ENCODE measurements at regions not wholly inside any gene's neighbourhood (a gene's known extent, or its start where the extent isn't known, plus 50 kb on each side); places are given as distances from the start of the nearest gene placed in this dataset.

DNA sequence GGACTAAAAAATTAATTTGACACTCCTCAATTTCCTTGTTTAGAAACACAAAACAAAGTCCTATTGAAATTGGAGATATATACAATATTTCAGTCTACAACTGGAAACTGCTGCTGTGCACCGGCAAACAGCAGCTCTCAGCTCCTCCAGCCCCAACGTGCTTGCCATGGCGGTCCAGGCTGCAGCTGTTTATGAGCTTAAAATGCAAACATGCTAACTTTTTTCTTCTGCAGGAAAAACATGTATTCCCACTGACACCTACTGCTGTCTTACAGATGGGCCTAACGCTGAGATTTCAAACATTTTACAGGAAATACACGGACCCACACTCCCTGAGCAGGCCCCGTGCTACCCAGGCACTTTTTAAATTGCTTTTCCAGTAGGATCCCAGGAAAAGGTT, 195.5 kb downstream of the BCL11A start (continued):
- TF ChIP-seq KDM4A (IDR thresholded peaks at IDR 0.05; ENCODE audit: low read depth, low read length, severe bottlenecking) (no peak), FOSL1 (IDR thresholded peaks at IDR 0.05; ENCODE audit: insufficient read depth, low read depth, low read length) (no peak), ASH2L (IDR thresholded peaks at IDR 0.05; ENCODE audit: low read length) (no peak), CBX5 (IDR thresholded peaks at IDR 0.05; ENCODE audit: low read depth, low read length) (no peak), EGR1 (IDR thresholded peaks at IDR 0.05; ENCODE audit: borderline replicate concordance, low read depth, low read length) (no peak), CHD1 (IDR thresholded peaks at IDR 0.05; ENCODE audit: low read depth, low read length) (no peak), KDM5A (IDR thresholded peaks at IDR 0.05; ENCODE audit: low read length) (no peak)
